Hepatocyte (in vitro differentiated cells): ENCODE measurements at regions not wholly inside any gene's neighbourhood (a gene's known extent, or its start where the extent isn't known, plus 50 kb on each side); places are given as distances from the start of the nearest gene placed in this dataset.

Experiments used
- CTCF ChIP-seq: fragments of 200-600 bp; sonication (generic); IDR thresholded peaks from 2 replicates; pipeline ENCODE4 v1.5.1; 2016; ENCODE audit warnings: antibody characterized with exemption, mild to moderate bottlenecking; ENCODE audit not compliant: poor library complexity
- EZH2 ChIP-seq: fragments of 200-600 bp; sonication (generic); IDR thresholded peaks from 2 replicates; pipeline ENCODE4 v1.6.1; 2016; ENCODE audit warnings: antibody characterized with exemption, mild to moderate bottlenecking, borderline replicate concordance
- EZH2phosphoT487 ChIP-seq: fragments of 200-600 bp; sonication (generic); IDR thresholded peaks from one replicate; pipeline ENCODE4 v1.6.1; 2018; ENCODE audit warnings: antibody characterized with exemption, mild to moderate bottlenecking, low read depth, moderate library complexity; ENCODE audit not compliant: unreplicated experiment, severe bottlenecking

GRCh38 chr4:10809905-10810304 is 125.3 kb upstream of the CLNK start:
- no peak for TF ChIP-seq CTCF
- no peak for TF ChIP-seq EZH2phosphoT487
- TF ChIP-seq EZH2, result no peak
